Osteoblast (primary cell): ENCODE measurements at regions not wholly inside any gene's neighbourhood (a gene's known extent, or its start where the extent isn't known, plus 50 kb on each side); places are given as distances from the start of the nearest gene placed in this dataset.

Experiments
- DNase-seq: peaks from one replicate; pipeline ENCODE4 v3.0.0; 2011; ENCODE audit warnings: low spot score, mixed read lengths; ENCODE audit not compliant: insufficient read length; ENCODE audit errors: missing footprints
- H2AFZ ChIP-seq: 2 replicates; pipeline ENCODE4 v1.6.0; 2011; ENCODE audit warnings: mild to moderate bottlenecking, low read length
- H3K27ac ChIP-seq: 2 replicates; pipeline ENCODE4 v1.5.1; 2011; ENCODE audit warnings: mild to moderate bottlenecking, low read depth, low read length, moderate library complexity
- H3K27me3 ChIP-seq: 2 replicates; pipeline ENCODE4 v1.6.0; 2012; ENCODE audit warnings: mild to moderate bottlenecking, control low read depth, inconsistent platforms, low read length, moderate library complexity; ENCODE audit not compliant: insufficient read depth
- H3K36me3 ChIP-seq: 2 replicates; pipeline ENCODE4 v1.5.1; 2011; ENCODE audit warnings: mild to moderate bottlenecking, low read length, control low read depth, moderate library complexity; ENCODE audit not compliant: insufficient read depth
- H3K4me1 ChIP-seq: 2 replicates; pipeline ENCODE4 v1.5.1; 2011; ENCODE audit warnings: mild to moderate bottlenecking, low read length, control low read depth, moderate library complexity; ENCODE audit not compliant: insufficient read depth
- H3K4me2 ChIP-seq: 2 replicates; pipeline ENCODE4 v1.6.0; 2011; ENCODE audit warnings: mild to moderate bottlenecking, low read length; ENCODE audit not compliant: insufficient read depth
- H3K4me3 ChIP-seq: fragments of 200-600 bp; sonication (generic); 3 replicates; pipeline ENCODE4 v1.5.1; 2012; ENCODE audit warnings: mild to moderate bottlenecking, low read length, inconsistent platforms; ENCODE audit not compliant: insufficient read depth
- H3K79me2 ChIP-seq: 2 replicates; pipeline ENCODE4 v1.6.0; 2012; ENCODE audit warnings: mild to moderate bottlenecking, low read length, control low read depth, inconsistent platforms; ENCODE audit not compliant: insufficient read depth
- H3K9me3 ChIP-seq: 2 replicates; pipeline ENCODE4 v1.5.1; 2011; ENCODE audit warnings: low read depth, low read length, control low read depth
- H4K20me1 ChIP-seq: 2 replicates; pipeline ENCODE4 v1.6.0; 2012; ENCODE audit warnings: mild to moderate bottlenecking, low read length, control low read depth; ENCODE audit not compliant: insufficient read depth
- TF ChIP-seq, protein P1 (sequence below): IDR thresholded peaks from 2 replicates; pipeline ENCODE4 v1.5.1; 2011; ENCODE audit warnings: mild to moderate bottlenecking, low read depth, low read length, moderate library complexity; ENCODE audit errors: extremely low read depth

DNA sequence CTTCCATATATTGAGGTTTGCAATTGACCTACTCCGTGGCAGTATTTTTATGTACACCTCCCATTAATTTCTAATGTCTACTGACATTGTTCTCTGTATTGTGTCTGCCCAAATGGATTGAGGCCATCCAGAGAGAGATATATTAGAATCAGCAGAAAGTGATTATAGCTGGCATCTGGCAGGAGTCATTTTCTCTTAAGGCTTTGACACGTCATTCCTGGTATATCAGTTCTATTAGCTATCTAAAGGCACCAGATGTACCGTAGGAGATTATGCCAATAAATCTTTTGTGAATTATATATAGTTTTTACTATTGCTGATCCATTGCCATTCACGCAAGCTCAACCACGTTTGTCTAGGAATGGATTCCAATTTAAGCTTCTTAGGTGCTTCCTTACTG is 1026.4 kb upstream of the IGFBP7 start:
- Histone ChIP-seq H3K27me3 (no peaks in the 10 kb centered on the region), H2AFZ (no peak overlapping the region), H3K4me3 (no peak overlapping the region), H3K9me3 (no peaks in the 10 kb centered on the region), H4K20me1 (no peaks in the 10 kb centered on the region), H3K4me2 (no peak overlapping the region), H3K79me2 (no peaks in the 10 kb centered on the region), H3K4me1 (no peaks in the 10 kb centered on the region), H3K36me3 (no peaks in the 10 kb centered on the region), H3K27ac (no peak overlapping the region)
- DNase-seq, result no peak
- TF ChIP-seq, protein P1, sequence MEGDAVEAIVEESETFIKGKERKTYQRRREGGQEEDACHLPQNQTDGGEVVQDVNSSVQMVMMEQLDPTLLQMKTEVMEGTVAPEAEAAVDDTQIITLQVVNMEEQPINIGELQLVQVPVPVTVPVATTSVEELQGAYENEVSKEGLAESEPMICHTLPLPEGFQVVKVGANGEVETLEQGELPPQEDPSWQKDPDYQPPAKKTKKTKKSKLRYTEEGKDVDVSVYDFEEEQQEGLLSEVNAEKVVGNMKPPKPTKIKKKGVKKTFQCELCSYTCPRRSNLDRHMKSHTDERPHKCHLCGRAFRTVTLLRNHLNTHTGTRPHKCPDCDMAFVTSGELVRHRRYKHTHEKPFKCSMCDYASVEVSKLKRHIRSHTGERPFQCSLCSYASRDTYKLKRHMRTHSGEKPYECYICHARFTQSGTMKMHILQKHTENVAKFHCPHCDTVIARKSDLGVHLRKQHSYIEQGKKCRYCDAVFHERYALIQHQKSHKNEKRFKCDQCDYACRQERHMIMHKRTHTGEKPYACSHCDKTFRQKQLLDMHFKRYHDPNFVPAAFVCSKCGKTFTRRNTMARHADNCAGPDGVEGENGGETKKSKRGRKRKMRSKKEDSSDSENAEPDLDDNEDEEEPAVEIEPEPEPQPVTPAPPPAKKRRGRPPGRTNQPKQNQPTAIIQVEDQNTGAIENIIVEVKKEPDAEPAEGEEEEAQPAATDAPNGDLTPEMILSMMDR, result no peak

DNA sequence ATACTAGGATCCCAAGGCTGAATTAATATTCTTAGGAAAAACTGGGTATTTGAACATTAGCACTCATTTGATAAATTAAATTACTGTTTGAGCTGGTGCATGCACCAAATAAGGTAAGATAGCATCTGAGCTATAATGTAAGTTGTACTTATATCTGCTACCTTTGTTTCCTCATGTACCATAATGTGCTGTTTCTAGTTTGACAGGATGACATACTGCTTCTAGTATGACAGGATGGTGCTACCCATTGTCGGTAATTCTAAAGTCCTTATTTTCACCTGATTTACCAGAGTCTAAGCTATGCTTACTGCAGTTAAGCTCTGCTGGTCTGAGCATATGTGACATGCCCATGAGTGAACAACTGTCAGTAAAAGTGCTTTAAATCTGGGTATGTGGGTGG is 1017.5 kb upstream of the IGFBP7 start:
- no peak overlapping the region for H2AFZ ChIP-seq
- no peak overlapping the region for H3K4me2 ChIP-seq
- H3K27ac ChIP-seq, result no peak overlapping the region
- TF ChIP-seq, protein P1, result no peak
- no peak overlapping the region for H3K4me3 ChIP-seq
- no peaks in the 10 kb centered on the region for H4K20me1 ChIP-seq
- H3K27me3 ChIP-seq, result no peaks in the 10 kb centered on the region
- H3K4me1 ChIP-seq, result no peaks in the 10 kb centered on the region
- H3K9me3 ChIP-seq, result peaks cover 6% of the 10 kb centered on the region
- no peaks in the 10 kb centered on the region for H3K36me3 ChIP-seq
- no peaks in the 10 kb centered on the region for H3K79me2 ChIP-seq
- DNase-seq, result no peak

DNA sequence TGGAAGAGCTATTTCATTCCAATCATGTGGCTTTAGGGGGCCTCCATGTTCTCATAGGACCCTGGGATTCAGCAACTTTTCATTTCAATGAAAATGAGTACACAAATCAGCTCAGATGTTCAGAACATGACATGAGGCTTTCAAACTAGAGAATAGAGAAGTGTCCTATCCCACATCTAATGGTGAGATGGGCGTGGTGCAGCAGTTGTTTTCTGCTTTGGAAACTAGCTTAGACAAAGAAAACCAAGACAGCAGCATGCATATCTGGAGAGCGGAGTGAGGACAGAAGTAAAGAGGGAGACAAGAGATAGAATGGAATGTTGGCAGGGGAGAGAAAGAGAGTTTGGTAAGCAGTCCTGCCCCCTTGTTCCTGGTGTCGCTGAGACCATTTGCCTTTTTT is 1009.1 kb upstream of the IGFBP7 start:
- TF ChIP-seq, protein P1, result no peak
- Histone ChIP-seq H3K36me3 (no peaks in the 10 kb centered on the region), H3K4me2 (no peak overlapping the region), H3K79me2 (no peaks in the 10 kb centered on the region), H4K20me1 (no peaks in the 10 kb centered on the region), H3K27me3 (no peaks in the 10 kb centered on the region), H3K4me3 (no peak overlapping the region), H3K9me3 (no peaks in the 10 kb centered on the region), H3K4me1 (no peaks in the 10 kb centered on the region), H3K27ac (no peak overlapping the region), H2AFZ (no peak overlapping the region)
- no peak for DNase-seq

DNA sequence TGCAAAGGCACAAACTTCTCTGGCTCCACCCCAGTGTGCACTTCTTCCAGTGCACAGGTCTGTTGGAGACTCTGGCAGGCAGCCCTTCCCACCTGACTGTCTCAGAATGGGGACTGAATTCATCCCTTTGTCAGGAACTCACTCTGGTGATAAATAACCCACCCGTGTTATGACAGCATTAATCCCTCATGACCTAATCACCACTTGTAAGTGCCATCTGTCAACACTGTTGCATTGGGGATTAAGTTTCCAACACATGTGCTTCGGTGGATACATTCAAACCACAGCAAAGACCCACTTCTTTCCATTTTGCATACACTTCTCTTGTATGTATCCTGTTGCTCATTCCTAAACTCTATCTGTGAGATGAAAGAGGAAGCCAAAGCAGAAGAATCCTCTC is 1002.9 kb upstream of the IGFBP7 start:
- Histone ChIP-seq H3K4me1 (no peaks in the 10 kb centered on the region), H3K27me3 (no peaks in the 10 kb centered on the region), H4K20me1 (no peaks in the 10 kb centered on the region), H3K4me3 (no peak overlapping the region), H3K4me2 (no peak overlapping the region), H2AFZ (no peak overlapping the region), H3K36me3 (no peaks in the 10 kb centered on the region), H3K9me3 (peaks cover 3% of the 10 kb centered on the region), H3K27ac (no peak overlapping the region), H3K79me2 (no peaks in the 10 kb centered on the region)
- DNase-seq, result no peak
- TF ChIP-seq, protein P1, result no peak
